AG20443 (cell line): ENCODE measurements at regions not wholly inside any gene's neighbourhood (a gene's known extent, or its start where the extent isn't known, plus 50 kb on each side); places are given as distances from the start of the nearest gene placed in this dataset.
"Not testable (repeated sequence)": the region's sequence is repeated elsewhere in the genome, so short reads cannot be mapped to it uniquely, and the experiment has no call there.

Experiments used
- DNase-seq: peaks from one replicate; pipeline ENCODE4 v3.0.0; 2012; ENCODE audit warnings: low spot score, mixed read lengths

DNA sequence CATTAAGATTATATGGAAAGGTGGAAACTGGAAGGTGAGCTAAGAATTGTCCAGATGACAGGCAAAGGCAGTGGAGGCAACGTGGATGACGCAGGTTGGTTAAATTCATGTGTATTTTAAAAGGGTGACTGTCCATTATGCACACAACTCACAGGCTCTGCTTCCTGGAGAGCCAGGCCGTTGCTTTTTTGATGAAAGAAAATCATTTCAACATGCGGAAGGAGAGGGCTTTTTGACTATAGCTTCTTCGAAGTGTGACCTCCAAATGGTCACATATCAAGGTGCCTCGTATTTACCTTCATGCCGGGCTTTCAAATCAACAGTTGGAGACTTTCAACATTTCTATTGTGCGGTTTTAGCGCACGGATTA lies 126.7 kb downstream of the MYCN start:
- DNase-seq = no peak

DNA sequence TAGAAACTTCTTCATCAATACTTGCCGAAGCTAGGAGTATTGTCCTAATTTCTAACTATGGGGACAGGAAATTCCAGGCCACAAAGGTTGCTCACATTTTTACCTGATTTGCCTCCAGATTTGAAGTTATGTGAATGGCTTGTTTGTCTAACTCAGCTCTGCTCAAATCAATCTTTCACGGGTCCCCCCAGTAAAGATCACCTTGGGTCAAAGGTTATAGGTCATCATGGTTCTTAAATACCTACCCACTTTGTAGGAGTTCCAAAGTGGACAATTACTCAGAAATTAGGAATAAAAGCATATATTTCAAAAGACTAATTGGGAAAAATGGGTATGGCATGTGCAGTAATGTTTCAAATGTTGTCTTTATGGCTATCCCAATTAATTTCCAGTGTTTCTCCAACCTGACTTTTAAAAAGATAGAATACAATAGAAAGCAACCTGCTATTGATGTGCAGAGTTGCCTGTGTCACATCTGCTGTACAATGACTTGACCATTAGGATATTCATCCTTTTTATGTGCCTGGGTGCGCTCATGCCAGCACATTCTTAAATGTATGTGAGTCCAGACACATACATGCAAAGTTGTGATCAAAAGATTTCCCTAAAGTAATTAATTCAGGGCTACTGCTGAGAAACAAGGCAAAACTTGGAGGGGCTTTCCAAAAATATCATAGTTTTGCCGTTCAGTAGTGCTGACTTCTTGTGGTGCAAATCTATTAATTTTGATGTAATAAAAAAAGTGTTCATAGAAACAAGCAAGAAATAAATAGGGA lies 126.1 kb downstream of the MYCN start:
- no peak for DNase-seq

DNA sequence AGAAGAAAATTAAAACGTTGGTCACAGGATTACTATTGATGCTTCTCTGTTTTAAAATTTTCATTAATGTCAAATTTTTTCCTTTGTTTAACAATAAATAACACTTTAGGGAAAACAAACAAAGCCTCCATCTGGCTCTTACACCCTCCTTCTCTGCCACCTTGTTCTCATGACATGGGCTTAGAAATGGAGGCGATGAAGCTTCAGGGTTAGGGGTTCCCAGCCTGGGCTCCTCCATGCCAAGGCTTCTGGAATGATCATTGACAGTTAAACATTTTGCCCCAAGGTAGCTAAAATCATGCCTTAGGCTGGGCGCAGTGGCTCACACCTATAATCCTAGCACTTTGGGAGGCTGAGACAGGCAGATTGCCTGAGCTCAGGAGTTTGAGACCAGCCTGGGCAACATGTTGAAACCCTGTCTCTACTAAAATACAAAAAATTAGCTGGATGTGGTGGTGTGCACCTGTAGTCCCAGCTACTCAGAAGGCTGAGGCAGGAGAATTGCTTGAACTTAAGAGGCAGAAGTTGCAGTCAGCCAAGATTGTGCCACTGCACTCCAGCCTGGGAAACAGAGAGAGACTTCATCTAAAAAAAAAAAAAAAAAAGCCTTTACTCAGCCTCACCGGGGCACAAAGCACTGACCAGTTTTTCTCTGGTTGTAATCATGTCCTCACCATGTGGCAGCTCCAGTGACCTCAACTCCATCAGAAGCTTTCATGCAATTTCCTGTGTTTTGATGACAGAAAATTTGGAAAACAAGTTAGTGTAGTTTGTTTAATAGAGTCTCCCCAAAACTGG lies 125.1 kb downstream of the MYCN start:
- DNase-seq = not testable (repeated sequence)

DNA sequence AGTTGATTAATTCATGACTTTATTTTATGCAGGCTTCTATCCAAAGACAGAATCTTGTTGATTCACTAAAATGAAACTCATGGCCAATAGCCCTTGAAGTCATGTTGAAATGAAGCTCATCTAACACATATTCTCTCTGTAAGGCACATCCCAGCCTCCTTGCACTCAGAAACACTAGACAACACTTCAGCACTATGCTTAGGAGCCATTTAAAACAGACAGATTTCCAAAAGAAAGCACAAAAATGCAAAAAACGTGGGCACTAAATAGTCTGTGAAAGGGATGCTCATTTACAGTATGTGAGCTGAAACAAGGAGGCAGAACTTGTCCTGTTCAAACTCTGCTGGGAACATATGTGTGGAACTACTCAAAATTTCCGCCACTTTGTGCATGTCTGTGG lies 124.4 kb downstream of the MYCN start:
- no peak for DNase-seq

DNA sequence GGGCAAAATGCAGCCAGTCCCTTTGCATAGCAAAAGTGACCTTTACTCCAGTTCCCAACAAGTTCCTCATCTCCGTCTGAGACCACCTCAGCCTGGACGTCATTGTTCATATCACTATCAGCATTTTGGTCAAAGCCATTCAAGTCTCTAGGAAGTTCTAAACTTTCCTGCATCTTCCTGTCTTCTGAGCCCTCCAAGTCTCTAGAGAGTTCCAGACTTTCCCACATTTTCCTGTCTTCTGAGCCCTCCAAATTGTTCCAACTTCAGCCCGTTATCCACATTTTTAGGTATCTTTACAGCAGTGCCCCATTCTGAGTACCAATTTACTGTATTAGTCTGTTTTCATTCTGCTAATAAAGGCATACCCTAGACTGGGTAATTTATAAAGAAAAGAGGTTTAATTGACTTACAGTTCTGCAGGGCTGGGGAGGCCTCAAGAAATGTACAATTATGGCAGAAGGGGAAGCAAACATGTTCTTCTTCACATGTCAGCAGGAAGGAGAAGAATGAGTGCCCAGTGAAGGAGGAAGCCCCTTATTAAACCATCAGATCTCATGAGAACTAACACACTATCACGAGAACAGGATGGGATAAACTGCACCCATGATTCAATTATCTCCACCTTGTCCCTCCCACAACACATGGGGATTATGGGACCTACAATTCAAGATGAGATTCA lies 123.7 kb downstream of the MYCN start:
- no peak for DNase-seq

DNA sequence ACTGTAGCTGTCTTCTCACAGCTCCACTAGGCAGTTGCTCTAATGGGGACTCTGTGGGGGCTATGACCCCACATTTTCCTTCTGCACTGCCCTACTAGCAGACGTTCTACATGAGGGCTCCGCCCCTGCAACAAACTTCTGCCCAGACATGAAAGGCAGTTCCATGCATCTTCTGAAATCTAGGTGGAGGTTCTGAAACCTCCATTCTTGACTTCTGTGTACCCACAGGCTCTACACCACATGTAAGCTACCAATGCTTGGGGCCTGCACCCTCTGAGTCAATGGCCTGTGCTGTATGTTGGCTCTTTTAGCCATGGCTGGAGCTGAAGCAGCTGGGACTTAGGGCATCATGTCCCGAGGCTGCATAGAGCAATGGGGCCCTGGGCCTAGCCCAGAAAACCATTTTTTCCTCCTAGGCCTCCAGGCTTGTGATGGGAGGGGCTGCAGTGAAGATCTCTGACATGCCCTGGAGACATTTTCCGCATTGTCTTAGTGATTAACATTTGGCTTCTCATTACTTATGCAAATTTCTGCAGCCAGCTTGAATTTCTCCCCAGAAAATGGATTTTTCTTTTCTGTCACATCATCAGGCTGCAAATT lies 123.0 kb downstream of the MYCN start:
- DNase-seq = no peak

DNA sequence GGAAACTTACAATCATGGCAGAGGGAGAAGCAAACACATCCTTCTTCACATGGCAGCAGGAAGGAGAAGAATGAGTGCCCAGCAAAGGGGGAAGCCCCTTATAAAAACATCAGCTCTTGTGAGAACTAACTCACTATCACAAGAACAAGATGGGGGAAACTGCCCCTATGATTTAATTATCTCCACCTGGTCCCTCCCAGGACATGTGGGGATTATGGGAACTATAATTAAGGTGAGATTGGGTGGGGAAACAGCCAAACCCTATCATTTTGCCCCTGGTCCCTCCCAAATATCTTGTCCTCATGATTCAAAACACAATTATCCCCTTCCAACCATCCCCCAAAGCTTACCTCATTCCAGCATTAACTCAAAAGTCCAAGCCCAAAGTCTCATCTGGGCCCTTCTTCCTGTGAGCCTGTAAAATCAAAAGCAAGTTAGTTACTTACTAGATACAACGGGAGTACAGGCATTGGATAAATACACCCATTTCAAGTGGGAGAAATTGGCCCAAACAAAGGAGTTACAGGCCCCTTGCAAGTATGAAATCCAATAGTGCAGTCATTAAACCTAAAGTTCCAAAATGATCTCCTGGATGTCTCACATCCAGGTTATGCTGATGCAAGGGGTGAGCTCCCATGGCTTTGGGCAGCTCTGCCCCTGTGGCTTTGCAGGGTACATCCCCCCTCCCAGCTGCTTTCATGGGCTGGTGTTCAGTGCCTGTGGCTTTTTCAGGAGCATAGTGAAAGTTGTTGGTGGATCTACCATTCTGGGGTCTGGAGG lies 122.3 kb downstream of the MYCN start:
- no peak for DNase-seq

DNA sequence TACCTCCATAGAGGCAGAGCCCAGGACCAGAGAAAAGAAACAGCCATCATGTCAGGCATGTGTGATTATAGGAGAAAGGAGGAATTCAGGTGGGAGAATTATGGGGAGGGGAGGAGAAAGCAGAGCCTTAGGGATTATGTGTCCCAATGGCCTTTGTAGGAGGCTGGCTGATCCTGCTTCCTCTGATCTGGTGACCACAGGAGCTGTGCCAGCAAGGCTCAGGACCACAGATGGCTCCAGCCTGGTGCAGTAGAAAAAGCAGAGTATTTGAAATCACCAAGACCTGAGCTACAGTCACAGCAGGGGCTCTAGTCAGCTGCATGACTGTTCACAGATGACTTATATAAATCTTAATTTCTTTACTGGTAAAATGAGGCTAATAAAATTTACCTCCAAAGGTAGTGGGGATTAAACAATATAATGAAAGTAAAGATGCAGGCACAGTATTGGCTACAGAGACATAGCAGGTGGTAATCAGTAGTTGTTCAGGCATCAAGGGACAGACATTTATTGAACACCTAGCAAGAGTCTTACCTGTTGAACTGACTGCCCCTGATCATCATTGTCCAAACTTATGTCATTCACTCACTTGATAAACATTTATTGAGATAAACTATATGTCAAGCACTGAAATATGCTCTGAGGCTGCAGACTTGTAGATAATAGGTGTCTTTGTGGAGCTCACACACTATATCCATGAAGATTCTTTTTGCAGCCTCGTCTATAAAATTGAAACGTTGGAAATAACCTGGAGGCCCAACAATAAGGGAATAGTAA lies 121.3 kb downstream of the MYCN start:
- no peak for DNase-seq

DNA sequence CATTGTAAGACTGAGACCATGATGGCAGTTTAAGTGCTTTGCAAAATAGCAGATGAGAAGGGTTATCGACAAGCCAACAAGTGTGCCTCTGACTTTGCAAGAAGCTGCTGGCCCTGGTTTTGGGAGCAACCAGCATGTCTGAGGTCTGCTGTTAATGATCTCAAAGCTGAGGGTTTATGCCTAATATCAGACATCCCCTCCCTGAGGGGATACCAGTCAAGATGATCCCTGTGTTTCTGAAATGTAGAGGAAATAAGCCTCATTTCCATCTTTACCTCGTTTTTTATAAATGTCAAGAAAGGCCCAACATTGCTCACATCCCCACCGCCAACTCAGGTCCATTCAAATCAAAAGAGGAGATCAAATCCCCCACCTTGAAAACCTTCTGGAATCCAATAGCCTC lies 120.6 kb downstream of the MYCN start:
- DNase-seq = no peak

DNA sequence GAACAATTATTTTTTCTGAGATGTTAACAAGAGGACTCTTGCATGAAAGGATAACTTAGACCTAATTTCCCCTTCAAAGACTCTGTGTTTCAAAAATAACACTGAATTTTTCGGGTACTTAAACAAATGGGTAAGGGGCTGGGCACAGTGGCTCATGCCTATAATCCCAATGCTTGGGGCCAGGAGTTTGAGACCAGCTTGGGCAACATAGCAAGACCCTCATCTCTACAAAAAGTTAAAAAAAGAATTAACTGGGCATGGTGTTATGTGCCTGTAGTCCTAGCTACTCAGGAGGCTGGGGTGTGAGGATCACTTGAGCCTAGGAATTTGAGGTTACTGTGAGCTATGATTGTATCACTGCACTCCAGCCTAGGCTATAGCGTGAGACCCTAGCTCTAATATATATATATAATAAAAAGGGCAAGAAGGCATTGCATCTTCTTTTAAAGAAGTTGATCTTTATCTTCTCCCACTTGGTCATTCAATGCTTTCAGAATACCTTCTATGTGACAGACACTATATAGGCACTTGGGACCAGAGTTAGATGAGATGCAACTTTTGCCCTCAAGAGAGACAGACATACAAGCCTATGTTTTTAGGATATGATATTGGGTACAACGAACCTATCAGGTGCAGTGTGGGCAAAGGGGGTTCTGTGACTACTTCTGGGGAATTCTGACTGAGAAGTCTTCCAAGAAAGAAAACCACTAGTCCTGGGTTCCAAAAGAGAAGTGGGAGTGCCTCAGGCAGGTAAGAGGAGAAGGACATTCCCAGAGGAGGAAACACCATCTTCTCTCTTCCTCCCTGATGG lies 120.0 kb downstream of the MYCN start:
- no peak for DNase-seq

DNA sequence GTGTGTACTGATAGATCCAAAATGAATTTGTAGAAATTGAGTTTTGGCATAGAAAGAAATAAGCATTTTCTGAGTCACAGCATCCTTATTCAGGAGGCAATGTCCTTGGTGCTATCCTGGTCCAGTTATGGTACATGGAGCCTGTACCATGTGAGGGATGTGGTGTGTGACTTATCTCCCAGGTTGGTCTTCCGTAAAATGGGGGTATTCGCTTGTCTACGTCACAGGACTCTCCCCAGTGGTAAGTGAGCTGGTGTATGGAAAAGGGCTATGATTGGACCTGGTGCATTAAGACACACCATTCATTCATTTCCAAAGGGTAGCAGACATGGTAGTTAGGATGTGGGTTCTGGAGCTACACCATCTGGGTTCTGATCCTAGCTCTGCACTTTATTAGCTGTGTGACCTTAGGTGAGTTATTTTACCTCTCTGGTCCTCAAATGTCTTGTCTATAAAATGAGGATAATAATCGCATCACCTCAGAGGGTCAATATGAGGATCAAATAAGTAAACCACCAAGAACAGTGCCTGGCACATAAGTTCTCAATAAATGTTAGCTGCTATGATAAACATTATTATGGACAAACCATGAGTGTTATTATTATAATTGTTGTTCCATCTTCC lies 119.2 kb downstream of the MYCN start:
- no peak for DNase-seq

DNA sequence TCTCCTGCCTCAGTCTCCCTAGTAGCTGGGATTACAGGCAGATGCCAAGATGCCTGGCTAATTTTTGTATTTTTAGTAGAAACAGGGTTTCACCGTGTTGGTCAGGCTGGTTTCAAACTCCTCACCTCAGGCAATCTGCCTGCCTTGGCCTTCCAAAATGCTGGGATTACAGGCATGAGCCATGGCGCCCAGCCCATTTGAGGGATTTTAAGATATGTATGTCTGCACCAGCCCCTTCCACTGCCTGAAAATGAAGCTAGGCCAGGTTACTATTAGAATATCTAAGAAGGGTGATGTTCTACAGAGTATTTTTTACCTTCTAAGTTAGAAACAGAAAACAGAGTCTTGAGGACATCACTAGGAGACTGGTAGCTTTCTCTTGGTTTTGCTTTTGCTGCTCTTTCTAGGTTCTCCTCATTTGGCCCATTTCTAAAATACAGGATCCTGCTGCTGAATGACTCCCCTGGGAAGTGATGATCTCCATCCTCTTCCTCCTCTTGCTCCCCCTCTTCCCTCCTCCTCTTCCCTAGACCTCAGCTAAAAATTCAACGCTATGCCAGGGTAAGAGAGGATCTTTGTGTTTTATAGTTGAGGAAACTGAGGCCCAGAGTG lies 118.5 kb downstream of the MYCN start:
- no peak for DNase-seq

DNA sequence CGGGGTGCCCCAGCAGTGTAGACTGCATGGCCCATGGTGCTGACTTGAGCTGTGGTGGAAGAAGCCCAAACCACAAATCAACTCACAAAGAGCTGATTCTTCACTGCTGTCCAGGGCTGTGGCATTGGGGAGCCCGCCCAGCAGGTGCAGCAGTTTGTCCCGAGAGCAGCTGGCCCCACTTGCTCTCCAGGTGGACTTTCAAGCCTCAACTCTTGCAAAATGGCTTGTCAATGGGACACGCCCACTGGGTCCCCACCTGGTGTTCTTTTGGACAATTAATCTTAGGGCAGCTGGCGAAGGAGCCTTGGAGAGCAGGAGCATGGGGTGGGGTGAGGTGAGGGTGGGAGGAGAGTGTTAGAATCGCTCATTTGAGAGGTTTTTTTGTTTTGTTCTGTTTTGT lies 117.9 kb downstream of the MYCN start:
- no peak for DNase-seq

DNA sequence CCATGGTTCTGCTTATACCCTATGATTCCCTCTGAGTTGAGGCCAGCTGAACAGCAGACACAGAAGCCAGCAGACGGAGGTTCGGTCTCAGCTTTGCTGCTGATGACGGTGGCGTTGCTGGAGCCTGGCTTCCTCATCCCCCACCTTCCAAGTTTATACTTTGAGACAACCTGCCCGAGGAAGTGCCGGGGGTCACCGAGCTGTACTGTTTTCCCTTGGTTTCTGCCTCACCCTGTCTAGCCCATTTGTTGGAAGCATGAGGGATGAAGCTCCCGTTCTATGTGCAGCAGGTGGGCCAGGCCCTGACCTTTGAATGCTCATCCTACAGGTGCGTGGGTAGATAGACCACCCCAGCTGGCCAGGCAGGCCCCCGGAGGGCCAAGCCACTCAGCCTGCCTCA lies 117.3 kb downstream of the MYCN start:
- no peak for DNase-seq

DNA sequence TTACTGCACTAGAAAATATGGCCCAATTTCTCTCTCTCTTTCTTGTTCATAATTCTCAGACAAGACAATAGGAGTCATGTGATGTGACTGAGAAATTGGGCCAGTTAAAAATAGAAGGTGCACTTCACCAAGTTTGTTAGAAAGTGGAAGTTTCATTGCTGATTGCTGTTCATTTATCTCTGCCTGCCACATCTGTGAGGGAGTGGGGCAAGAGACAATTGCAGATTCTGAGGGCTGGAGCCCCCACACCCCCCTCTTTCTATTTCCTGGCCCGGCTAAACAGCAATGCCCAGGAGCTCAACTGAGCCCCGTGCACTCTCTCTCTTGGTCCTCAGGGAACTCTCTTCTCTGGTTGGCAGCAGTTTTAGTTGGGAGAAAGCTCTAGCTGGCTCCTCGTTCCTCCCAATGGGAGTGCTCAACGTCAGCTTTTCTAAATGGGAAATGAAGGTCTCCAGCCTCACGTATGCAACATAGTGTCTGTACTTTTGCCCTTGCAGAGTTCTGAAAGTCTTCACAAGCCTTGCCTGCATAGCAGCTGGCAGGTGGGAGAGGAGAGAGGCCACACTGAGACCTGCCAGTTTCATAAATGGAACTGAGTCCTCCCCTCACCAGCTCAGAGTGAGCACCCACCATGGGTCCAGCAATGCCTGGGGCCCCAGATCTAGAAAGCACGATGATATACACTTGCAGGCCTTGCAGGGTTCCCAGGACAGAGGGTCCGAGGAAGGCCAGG lies 115.7 kb downstream of the MYCN start:
- no peak for DNase-seq

DNA sequence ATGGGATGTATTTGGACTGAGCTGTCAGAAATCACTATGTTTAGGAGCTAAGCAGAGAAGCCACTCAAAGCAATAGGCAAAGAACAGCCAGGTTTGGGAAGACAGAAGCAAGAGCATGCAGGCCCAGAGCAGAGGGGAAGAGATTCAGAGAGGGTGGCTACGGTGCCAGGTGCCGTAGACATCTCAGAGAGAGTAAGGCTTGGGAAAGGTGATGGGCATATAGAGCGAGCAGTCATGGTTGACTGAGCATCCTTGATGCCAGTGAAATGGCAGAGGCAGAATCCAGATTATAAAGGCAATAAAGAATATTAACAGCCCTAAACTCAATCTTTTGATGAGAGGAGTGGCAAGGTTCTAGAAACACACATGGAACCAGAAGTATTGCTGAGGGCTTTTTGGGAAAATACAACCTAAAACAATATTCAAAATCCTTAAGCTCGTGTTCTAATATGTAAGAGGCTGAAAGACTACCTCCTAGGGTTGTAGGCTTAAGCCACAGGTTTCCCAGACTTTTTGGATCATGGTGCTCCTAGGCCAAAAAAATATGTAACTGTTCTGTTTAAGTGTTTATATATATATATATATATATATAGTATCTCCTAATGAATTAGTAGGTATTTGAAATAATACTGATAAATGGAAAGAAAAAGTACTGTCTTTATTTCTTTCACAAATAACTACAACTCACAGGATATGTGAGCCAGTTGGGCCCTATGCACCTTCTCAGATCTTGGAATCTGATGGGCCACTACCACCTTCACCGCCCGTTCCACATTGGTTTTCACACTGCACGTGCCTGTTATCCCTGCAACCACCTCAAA lies 113.3 kb downstream of the MYCN start:
- DNase-seq = no peak

DNA sequence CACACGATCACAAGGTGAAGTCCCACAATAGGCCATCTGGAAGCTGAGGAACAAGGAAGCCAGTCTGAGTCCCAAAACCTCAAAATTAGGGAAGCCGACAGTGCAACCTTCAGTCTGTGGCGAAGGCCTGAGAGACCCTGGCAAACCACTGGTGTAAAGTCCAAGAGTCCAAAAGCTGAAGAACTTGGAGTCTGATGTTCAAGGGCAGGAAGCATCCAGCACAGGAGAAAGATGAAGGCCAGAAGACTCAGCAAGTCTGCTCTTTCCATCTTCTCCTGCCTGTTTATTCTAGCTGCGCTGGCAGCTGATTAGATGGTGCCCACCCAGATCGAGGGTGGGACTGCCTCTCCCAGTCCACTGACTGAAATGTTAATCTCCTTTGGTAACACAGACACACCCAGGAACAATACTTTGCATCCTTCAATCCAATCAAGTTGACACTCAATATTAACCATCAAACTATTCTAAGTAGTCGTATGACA lies 112.3 kb downstream of the MYCN start:
- DNase-seq = not testable (repeated sequence)
